GM12873 (cell line): ENCODE measurements at regions not wholly inside any gene's neighbourhood (a gene's known extent, or its start where the extent isn't known, plus 50 kb on each side); places are given as distances from the start of the nearest gene placed in this dataset.

ENCODE experiments used
- TF ChIP-seq, protein P1 (sequence below): IDR thresholded peaks from 2 replicates; pipeline ENCODE4 v1.5.1; 2012; ENCODE audit warnings: low read depth, mild to moderate bottlenecking, moderate library complexity, low read length, control low read depth; ENCODE audit not compliant: insufficient read depth; ENCODE audit errors: missing control alignments

GRCh38 chr14:76948213-76948947 lies 80.1 kb downstream of the IRF2BPL start:
- TF ChIP-seq, protein P1, sequence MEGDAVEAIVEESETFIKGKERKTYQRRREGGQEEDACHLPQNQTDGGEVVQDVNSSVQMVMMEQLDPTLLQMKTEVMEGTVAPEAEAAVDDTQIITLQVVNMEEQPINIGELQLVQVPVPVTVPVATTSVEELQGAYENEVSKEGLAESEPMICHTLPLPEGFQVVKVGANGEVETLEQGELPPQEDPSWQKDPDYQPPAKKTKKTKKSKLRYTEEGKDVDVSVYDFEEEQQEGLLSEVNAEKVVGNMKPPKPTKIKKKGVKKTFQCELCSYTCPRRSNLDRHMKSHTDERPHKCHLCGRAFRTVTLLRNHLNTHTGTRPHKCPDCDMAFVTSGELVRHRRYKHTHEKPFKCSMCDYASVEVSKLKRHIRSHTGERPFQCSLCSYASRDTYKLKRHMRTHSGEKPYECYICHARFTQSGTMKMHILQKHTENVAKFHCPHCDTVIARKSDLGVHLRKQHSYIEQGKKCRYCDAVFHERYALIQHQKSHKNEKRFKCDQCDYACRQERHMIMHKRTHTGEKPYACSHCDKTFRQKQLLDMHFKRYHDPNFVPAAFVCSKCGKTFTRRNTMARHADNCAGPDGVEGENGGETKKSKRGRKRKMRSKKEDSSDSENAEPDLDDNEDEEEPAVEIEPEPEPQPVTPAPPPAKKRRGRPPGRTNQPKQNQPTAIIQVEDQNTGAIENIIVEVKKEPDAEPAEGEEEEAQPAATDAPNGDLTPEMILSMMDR = no peak

DNA sequence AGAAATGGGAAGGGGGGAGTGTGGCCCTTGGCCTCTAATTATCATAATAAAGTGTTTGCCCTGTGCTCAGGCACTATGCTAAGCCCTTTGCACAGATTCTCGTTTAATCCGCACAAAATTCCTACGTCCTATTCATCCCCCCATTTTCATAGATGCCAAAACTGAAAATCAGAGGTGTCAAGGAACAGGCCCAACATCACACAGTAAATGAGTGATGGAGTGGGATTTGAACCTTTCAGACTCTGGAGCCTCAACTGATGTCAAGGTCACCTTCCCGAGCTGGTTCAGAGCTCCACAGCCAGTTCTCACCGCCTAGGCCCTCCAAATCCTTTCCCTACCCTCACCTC lies 80.7 kb downstream of the IRF2BPL start:
- TF ChIP-seq, protein P1 = no peak

GRCh38 chr14:76947078-76947837 lies 81.2 kb downstream of the IRF2BPL start:
- TF ChIP-seq, protein P1 = peak; percentile 50

DNA sequence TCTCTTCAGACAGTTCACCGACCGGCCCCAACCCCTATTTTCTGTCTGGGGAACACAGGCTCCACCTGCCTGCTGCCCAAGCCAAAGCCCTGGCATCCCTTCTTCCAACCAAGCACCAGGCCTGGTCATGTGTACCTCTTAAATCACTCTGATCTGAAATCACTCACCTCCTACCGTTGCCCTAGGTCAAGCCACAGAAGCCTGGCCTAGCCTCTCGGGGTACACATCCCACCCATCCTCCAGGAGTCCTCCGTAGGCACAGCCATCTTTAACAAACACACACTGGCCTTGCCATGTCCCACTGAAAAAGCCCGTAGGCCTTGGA lies 81.8 kb downstream of the IRF2BPL start:
- TF ChIP-seq, protein P1 = no peak

DNA sequence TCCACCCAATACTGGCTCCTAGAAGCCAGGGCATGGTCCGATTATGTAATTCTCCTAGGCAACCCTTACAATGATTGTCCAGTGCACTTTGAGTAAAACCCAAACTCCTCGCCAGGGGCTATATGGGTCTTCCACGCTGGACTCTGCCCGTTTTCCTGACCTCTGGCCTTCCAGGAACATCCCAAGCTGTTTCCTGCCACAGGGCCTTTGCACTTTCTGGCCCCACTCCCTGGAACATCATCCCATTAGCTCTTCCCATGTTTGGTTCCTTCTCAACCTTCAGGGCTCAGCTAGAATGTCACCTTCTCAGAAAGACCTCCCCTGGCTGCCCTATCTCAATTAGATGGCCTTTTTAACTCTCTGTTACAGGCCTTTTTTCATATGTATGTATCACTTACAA lies 85.4 kb downstream of the IRF2BPL start:
- TF ChIP-seq, protein P1 = no peak

- TF ChIP-seq, protein P1 = no peak
Measured at GRCh38 chr14:76941946-76942805, 86.3 kb downstream of the IRF2BPL start.

GRCh38 chr14:76941544-76941943 lies 87.0 kb downstream of the IRF2BPL start:
- TF ChIP-seq, protein P1 = no peak
